OCI-LY3 (cell line): ENCODE measurements at regions not wholly inside any gene's neighbourhood (a gene's known extent, or its start where the extent isn't known, plus 50 kb on each side); places are given as distances from the start of the nearest gene placed in this dataset.

Experiments used
- EZH2phosphoT487 ChIP-seq: fragments of 200-600 bp; shearing (Covaris generic); IDR thresholded peaks from 2 replicates; pipeline ENCODE4 v1.6.1; 2018; ENCODE audit warnings: antibody characterized with exemption, mixed run types, low read depth
- TF ChIP-seq, protein P1 (sequence below): fragments of 200-600, 300-600 bp; sonication (generic); IDR thresholded peaks from 2 replicates; pipeline ENCODE4 v1.5.1; 2014; ENCODE audit warnings: antibody characterized with exemption, low read length, low read depth

DNA sequence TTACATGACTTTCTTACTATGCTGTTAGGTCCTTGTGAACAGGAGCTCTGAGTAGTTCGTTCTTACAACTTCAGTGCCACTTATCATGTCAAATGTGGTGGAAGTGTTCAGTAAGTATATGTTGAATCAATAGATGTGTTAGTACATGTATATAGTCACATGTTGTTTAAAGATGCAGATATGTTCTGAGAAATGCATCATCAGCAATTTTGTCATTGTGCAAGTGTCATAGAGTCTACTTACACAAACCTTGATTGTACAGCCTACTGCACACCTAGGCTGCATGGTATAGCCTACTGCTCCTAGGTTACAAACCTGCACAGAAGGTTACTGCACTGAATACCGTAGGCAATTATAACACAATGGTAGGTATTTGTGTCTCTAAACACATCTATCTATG lies 174.8 kb downstream of the GPR37 start:
- TF ChIP-seq, protein P1, sequence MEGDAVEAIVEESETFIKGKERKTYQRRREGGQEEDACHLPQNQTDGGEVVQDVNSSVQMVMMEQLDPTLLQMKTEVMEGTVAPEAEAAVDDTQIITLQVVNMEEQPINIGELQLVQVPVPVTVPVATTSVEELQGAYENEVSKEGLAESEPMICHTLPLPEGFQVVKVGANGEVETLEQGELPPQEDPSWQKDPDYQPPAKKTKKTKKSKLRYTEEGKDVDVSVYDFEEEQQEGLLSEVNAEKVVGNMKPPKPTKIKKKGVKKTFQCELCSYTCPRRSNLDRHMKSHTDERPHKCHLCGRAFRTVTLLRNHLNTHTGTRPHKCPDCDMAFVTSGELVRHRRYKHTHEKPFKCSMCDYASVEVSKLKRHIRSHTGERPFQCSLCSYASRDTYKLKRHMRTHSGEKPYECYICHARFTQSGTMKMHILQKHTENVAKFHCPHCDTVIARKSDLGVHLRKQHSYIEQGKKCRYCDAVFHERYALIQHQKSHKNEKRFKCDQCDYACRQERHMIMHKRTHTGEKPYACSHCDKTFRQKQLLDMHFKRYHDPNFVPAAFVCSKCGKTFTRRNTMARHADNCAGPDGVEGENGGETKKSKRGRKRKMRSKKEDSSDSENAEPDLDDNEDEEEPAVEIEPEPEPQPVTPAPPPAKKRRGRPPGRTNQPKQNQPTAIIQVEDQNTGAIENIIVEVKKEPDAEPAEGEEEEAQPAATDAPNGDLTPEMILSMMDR, result no peak
- no peak for TF ChIP-seq EZH2phosphoT487
